Kidney (tissue), 13 donors: ENCODE measurements at regions not wholly inside any gene's neighbourhood (a gene's known extent, or its start where the extent isn't known, plus 50 kb on each side); places are given as distances from the start of the nearest gene placed in this dataset.

Source experiments
- DNase-seq, 5 donors: peaks; one replicate each; pipeline ENCODE4 v3.0.0-alpha.2; 2013 to 2020
- FAIRE-seq: peaks from 2 replicates; lab custom pipeline; 2012; peaks lifted over from hg19 to GRCh38; lab: Jason Lieb, UNC
- H3K27ac ChIP-seq, 2 donors: one replicate each; pipeline ENCODE4 v1.7.0; 2013; ENCODE audit warnings: low read depth in 2 of 2, low read length in 2 of 2, inconsistent platforms in 1 of 2
- H3K27me3 ChIP-seq: one replicate; pipeline ENCODE4 v1.7.1; 2013; ENCODE audit warnings: low read length, inconsistent platforms; ENCODE audit not compliant: control insufficient read depth, insufficient read depth
- H3K36me3 ChIP-seq, 3 donors: one replicate each; pipeline versions ENCODE4 v1.7.0 to v1.7.1; 2013; ENCODE audit warnings: low read length in 3 of 3, control low read depth in 1 of 3, inconsistent platforms in 1 of 3; ENCODE audit not compliant: insufficient read depth in 3 of 3, control insufficient read depth in 2 of 3
- H3K4me1 ChIP-seq, 3 donors: one replicate each; pipeline versions ENCODE4 v1.7.0 to v1.7.1; 2013; ENCODE audit warnings: low read length in 3 of 3, inconsistent platforms in 1 of 3, low read depth in 1 of 3; ENCODE audit not compliant: control insufficient read depth in 2 of 3, insufficient read depth in 2 of 3
- H3K4me3 ChIP-seq, 3 donors: one replicate each; pipeline versions ENCODE4 v1.7.0 to v1.8.1; 2013; ENCODE audit warnings: low read length in 3 of 3, control low read depth in 1 of 3, inconsistent platforms in 1 of 3
- H3K9ac ChIP-seq, 3 donors: one replicate each; pipeline versions ENCODE4 v1.7.0 to v1.7.1; 2013; ENCODE audit warnings: low read length in 3 of 3, control low read depth in 1 of 3, inconsistent platforms in 1 of 3
- H3K9me3 ChIP-seq, 3 donors: one replicate each; pipeline versions ENCODE4 v1.7.0 to v1.7.1; 2013; ENCODE audit warnings: low read length in 3 of 3, control low read depth in 1 of 3, inconsistent platforms in 1 of 3; ENCODE audit not compliant: control insufficient read depth in 2 of 3, insufficient read depth in 1 of 3
- CTCF ChIP-seq: IDR thresholded peaks from 3 replicates; pipeline ENCODE4 v1.5.1; 2012; ENCODE audit warnings: mild to moderate bottlenecking, moderate library complexity, borderline replicate concordance; ENCODE audit not compliant: insufficient read depth; ENCODE audit errors: extremely low read depth
- intact Hi-C: fragments of 100-400 bp; cut with DNase I; formaldehyde crosslinking; loops from one replicate; pipeline ENCODE4 v1.11.1; 2022
- donor health status: control.
- donor health status: control.
- donor health status: control.
- donor health status: control.
- donor health status: control.
- donor health status: DM: yes; HTN: yes; CAD: no.
- donor health status: Normal renal cell carcinoma (clear cell type).

- Histone ChIP-seq H3K9ac (no peak overlapping the region), H3K27ac (no peak overlapping the region), H3K27me3 (no peaks in the 10 kb centered on the region), H3K4me1 (no peaks in the 10 kb centered on the region), H3K36me3 (no peaks in the 10 kb centered on the region), H3K4me3 (no peak overlapping the region), H3K9me3 (no peaks in the 10 kb centered on the region)
- DNase-seq (no peak), FAIRE-seq (no peak)
- no peak for TF ChIP-seq CTCF
- intact Hi-C loops, result no loop called here
Observed at GRCh38 chr6:117810269-117810668, 96.8 kb upstream of the SLC35F1 start.

GRCh38 chr6:117817499-117817898 lies 89.6 kb upstream of the SLC35F1 start:
- no peak for FAIRE-seq
- no peak overlapping the region for H3K4me3 ChIP-seq

GRCh38 chr6:117817992-117818391 lies 89.1 kb upstream of the SLC35F1 start:
- H3K9ac ChIP-seq, result no peak overlapping the region
- FAIRE-seq, result no peak
- DNase-seq, result no peak

More at GRCh38 chr6:117817499-117817898, 89.6 kb upstream of the SLC35F1 start:
- Histone ChIP-seq H3K27me3 (no peaks in the 10 kb centered on the region), H3K9me3 (no peaks in the 10 kb centered on the region), H3K4me1 (no peaks in the 10 kb centered on the region), H3K36me3 (no peaks in the 10 kb centered on the region), H3K27ac (no peak overlapping the region), H3K9ac (no peak overlapping the region)
- TF ChIP-seq CTCF, result no peak
- DNase-seq, result no peak
- intact Hi-C loops, result no loop called here

More at GRCh38 chr6:117817992-117818391, 89.1 kb upstream of the SLC35F1 start:
- no peak for TF ChIP-seq CTCF
- no peaks in the 10 kb centered on the region for H3K9me3 ChIP-seq
- no peaks in the 10 kb centered on the region for H3K4me1 ChIP-seq
- intact Hi-C loops, result no loop called here
- H3K4me3 ChIP-seq, result no peak overlapping the region
- no peaks in the 10 kb centered on the region for H3K36me3 ChIP-seq
- H3K27ac ChIP-seq, result no peak overlapping the region
- no peaks in the 10 kb centered on the region for H3K27me3 ChIP-seq
